COLO668 (cell line): ENCODE measurements at regions not wholly inside any gene's neighbourhood (a gene's known extent, or its start where the extent isn't known, plus 50 kb on each side); places are given as distances from the start of the nearest gene placed in this dataset.

Experiments used
- DNase-seq: peaks from one replicate; lab custom pipeline; 2025; ENCODE audit not compliant: unreplicated experiment; lab: John Stamatoyannopoulos, UW

DNA sequence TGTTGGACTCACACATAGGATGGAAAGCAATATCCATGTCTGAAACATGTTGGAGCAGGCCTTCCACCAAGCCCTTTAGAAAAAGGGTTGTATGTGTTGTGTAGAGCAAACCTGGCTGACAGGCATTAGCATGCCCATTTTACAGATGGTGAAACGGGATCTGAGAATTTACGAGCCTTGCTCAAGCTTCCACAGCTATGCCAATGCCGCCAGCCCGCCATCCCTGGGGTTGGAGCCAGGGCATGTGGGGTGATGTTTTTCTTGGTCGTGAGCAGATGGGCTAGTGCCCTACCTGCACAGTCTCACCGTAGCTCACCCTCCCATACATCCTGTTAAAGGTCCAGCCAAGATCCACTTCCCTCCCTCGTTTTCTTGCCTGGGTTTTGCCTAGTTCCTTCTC, 97.5 kb upstream of the TLE3 start:
- no peak for DNase-seq

DNA sequence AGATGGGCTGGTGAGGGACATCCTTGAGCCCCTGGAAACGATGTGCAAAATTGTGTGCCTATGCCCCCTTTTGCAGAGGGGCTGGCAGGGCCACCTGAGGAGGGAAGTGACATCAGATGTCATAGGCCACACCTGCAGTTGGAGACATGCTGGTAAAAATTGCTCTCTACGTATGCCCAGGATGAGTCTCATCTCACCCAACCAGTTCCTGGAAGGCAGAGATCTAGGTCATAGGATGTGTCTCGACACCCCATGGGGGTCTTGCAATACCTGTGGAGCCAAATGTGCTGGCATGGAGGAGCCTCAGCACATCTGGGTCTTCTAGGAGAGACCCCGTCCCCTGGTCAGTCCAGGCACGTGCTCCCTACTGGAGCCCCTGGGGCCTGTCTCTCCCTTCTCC, 96.5 kb upstream of the TLE3 start:
- no peak for DNase-seq

DNA sequence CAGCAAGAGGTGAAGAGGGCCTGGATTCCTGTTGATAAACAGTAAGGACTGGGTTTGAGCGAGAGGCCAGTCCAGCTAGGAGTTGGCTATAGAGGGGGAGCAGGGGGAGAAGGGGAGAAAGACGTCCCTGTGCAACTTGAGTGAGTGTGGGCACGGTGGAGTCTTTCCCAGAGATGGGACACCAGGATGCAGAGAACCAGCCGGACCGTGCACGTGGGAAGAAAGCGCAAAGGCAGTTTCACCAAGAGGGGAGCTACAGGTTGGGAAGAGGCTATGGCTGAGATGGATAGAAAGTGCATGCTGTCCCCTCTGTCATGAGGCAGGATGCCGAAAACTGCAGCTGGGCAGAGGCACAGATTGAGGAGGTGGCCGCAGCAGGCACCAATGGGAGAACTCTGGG, 96.0 kb upstream of the TLE3 start:
- DNase-seq: no peak

DNA sequence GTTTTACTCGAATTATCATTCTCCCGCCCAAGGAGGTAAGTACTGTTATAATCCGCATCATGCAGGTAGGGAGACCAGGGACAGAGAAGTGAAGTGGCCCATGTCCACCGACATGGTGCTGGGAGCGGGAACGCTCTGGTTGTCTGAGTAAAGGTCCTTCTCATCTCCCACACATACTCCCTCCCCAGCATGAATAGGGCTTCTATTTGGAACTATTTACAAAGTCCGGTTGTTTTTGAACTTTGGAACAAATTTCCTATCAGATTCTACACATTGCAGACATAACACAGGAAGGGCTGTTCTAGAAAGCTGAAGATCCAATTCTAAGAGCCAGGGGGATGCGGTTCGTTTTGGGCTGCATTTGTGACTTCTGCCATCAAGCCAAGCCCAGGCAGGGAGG, 94.8 kb upstream of the TLE3 start:
- no peak for DNase-seq

DNA sequence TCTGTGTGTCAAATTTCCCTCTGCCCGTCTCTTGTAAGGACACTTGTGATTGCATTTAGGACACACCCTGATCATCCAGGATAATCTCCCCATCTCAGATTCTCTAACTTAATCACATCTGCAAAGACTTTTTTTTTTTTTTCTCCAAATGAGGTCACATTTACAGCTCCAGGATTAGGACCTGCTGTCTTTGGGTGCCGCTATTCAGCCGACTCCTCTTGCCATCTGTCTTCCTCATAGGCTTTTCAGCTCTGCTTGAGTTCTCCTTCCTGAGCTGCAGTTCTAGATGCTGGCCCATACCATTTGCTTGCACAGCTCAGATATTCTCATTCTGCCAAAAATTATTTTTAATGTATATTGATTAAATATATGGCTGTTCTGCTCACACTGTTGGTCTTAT, 94.3 kb upstream of the TLE3 start:
- no peak for DNase-seq

DNA sequence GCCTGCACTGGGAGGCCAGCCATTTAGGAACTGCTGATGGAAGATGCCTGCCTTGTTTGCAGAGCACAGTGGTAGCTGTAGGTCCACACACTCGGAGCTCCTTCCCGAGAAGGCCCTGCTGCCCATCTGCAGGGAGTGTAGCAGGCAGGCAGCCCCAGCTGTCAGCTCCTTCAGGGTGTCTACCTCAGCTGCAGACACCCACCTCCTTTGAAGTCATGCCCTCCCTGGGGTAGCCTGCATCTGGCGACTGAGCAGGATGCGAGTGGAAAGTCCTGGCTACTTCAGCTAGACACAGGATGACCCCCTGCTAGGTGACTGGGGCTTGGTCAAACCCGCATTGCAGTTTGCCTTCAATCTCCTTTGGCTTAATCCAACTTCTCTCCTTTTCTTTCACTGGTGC, 93.2 kb upstream of the TLE3 start:
- no peak for DNase-seq

DNA sequence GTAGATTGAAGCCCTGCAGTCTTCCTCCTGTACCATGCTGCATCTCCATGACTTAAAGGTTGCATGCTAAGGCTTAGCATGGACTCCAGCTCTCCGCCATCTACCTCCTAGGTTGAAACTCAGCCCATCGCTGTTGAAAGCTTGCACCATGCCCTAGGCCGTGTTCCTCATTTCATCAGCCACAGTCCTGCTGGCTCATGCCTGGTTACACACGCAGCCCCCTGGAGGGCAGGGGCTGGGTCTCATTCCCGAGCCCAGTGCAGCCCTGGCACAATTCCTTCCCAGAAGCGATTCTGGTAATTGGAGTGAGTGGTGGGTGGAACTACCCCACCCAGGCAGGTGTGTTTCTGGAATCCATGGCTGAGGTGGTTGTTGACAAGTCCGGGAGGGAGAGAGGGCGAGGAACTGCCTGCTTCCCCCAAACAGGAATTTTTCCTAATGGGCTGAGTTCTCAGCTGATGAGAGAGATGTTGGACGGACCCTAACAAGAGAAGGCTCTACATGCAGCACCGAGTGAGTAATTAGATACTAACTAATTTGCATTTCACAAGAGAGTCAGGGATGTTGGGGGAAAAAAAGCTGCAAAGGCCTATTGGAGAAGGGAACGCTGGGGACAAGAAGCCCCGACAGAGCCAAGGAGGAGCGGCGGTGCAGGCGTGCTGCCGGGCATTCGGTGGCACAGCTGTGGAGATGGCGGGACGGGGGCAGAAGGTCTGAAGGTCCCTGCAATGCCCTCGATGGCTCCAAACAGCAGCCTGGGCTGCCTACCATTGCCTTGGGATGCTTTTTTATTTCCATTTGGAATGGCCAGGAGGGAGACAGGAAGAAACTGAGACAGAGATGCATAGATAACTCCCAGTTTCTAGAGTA, 92.3 kb upstream of the TLE3 start:
- DNase-seq: no peak

DNA sequence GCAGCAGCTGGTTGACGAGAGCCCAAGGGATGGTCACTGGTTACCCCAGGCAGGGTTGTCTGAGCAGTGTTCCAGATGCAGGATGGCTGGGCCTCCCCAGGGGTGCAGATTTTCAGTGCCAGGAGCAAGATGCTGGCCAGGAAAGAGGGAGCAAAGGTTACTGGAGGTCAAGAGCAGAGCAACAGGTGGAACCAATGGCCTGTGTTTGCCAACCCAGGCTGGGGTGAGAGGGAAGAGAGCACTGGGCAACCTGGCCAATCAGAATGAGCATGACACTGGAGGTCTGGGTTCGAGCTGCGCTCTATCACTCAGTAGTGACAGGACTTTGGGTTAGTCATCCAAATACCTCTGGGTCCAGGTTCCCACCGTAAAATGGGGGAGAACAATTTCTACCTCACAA, 90.6 kb upstream of the TLE3 start:
- no peak for DNase-seq

DNA sequence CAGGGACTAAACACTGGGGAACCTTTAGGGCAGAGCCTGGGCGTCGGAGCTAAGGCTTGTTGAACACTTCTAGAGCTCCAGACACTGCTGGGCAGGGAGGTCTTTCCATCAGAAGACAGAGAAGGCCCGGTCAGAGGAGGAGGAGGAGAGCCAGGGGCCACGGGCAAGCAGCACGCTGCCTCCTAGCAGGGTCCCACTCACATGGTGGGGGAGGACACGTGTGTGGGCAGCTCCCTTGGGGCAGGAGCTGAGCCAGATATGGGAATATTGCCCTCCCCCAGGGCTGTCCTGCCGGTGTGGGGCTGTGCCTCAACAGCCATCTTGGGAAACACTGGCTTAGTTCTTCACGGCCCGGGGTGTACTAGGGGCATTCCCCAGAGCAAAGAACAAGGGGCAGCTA, 89.6 kb upstream of the TLE3 start:
- no peak for DNase-seq

DNA sequence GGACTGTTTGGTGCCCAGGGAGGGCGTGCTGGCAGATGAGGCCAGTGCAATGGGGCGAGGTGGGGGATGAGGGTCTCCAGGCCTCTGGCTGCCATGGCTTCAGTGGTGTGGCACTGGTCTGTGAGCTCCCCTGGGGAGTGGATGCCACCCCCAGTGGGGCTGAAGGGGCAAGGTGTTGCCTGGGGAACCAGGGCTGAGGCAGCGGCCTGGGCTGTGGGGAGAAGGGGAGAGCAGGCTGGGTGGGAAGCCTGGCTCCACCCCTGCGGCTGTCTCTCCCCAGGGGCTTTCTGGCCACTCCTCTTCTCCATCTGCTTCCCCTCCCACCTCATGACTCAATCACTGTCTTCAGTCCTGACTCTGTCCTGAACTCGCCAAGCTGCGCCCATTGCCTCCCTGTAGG, 88.4 kb upstream of the TLE3 start:
- DNase-seq: no peak

DNA sequence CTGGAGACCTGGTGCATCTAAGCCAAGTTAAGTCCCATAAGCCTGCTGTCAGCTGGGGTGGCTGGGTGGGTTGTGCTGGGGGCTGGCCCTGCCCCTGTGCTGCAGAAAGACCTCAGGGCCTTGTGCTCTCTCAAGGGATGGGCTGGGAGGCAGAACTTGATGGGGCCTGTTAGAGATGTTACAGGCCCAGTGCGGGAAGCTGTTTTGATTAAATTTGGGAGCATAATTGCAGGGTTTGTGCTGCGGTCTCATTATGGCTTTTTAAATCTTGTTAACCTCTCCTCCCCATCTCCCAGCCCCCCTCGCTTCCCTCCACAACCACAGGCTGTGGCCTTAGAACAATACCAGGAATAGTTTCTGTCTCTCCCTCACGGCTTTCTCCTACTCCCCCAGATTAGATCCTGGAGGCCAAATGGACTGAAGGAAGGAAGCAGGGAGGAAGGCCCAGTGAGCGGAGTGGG, 87.6 kb upstream of the TLE3 start:
- DNase-seq: no peak

DNA sequence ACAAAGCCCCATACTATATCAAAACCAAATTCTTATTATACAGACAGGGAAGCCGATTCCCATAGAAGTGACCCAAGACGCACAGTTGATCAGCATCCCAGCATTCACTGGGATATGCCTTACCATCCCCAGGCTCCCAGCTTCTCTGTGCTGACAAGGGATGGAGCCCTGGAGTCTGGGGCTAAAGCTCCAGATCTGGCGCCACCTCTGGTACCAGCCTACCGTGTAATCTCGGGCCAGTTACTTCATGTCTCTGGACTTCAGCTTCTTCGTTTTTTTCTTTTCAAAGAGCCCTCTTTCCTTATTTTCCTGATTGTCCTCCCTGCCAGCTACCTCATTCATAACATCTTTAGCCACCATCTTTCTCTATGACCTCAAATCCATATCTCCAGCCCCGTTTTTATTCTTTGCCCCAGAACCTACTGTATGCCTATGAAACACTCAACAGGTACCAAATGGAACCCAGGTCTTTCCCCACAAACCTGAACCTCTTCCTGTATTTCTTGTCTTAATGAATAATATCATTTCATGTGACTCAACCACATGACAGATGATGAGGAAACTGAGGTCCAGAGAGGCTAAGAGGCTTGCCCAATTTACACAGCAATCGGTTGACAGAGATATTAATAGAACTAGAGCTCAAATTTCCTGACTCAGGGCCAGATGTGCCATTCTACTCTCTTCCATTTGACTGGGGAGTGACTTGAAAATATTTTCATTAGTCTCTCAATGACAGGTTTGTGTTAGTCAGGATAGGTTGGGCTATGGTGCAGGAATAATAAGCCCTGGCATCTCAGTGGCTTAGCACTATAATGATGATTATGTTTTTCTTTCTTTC, 85.4 kb upstream of the TLE3 start:
- no peak for DNase-seq

DNA sequence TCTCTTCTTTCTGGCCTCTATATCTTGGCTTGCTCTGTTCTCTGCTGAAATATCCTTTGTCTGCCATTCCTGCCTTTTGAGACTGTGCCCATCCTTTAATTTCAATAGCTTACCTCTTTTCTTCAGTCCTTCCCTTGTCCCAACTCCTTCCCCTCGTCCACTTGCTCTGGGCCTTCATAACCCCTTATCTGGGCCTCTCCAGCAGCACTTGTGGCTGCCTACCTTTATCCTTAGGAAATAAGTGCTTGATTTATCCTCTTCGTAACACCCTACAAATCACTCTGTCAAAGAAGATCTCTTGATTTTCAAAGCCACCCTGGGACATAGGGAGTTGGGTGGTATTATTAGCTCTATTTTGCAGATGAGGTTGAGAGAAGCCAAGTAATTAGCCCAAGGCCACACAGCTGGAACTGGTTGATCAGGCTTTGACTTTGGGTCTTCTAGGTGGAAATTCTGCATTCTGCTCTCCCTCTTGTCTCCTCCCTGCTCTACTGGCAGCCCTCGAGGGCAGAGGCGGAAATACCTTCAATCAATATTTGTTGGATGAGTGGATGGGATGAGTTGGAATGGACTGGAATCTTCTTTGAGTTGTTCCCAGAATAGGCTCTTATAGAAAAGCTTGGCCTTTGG, 84.0 kb upstream of the TLE3 start:
- DNase-seq: no peak

DNA sequence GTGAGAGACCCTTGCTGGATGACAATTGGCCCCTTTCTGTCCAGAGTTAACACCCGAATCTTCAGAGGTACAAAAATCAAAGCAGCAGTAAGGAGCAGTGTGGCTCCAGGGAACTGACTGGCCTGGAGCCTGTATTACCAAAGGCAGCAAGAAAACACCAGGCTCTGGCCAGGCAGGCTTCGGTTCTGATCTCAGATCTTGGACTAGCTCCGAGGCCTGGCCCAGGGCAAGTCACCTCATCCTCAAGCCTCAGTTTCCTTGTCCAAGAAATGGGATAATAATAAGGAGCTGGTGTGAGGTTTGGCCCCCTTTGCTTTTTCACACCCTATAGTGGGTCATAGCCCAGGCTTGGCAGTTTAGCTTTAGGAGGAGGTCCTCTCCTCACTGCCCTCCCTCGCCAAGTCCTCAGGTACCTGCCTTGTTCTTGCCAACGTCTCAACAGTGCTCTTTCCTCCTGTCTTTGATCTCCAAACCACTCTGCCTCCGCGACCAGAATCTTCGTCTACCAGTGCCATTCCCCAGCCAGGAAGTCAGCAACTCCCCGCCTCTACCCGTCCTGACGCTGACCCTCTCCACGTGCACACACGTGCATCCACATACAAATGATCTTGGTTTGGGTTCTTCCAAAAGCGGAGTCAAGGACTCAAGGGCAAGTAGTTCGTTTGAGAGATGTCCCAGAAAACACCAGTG, 82.6 kb upstream of the TLE3 start:
- no peak for DNase-seq

DNA sequence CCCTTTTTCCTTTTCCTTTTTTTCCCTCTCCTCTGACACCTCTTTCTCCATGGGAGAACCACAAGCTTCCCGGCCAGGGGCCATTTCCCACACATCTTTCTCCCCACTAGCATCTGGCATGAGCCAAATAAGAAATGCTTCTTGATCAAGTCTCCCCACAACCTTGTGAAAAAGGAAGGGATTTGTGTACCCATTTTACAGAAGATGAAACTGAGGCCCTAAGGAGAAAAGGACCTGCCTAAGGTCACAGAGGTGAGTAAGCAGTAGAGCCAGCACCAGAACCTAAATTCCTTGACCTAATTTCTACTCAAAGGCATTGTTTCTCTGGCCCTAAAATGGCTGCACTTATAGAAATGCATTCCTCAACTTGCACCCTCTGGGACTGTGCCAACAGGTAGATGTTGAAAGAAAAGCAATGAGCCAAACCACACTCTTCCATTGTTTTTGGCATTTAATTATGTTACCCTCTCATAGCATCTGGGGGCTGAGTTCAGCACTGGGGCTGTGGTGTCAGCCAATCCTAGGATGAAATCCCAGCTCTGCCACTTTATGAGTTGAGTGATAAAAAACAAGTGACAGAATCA, 81.7 kb upstream of the TLE3 start:
- DNase-seq: no peak

DNA sequence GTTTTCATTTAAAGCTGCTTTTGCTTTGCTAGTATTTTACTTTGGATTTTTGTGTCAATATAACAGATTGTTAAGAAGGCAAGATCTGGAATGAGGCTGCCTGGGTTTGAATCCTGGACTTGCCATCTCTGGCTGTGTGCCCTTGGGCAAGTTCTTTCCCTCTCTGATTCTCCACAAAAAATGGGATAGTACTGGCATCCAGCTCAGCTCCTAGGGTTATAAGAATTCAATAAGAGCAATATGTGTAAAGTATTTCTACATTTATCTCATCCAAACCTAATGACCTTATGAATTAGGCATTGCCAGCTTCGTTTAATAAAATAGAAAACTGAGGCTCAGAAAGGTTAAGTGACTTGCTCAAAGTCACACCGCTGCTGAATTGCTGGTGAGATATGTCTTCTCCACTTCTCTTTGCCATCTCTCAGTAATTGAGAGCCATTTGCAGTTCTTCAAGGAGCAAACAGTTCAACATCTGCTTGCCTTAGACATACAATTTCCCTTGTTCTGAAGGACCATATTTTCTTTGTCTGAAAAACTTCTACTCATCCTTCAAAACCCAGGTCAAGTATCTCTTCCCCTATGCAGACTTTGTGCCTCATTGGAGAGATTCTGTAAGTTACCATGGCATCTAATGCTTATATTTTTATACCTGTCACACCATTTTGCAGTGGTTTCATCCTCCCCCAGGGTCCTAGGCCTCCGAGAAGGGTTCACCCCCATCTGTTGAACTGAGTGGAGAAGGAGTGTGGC, 80.8 kb upstream of the TLE3 start:
- DNase-seq: no peak

DNA sequence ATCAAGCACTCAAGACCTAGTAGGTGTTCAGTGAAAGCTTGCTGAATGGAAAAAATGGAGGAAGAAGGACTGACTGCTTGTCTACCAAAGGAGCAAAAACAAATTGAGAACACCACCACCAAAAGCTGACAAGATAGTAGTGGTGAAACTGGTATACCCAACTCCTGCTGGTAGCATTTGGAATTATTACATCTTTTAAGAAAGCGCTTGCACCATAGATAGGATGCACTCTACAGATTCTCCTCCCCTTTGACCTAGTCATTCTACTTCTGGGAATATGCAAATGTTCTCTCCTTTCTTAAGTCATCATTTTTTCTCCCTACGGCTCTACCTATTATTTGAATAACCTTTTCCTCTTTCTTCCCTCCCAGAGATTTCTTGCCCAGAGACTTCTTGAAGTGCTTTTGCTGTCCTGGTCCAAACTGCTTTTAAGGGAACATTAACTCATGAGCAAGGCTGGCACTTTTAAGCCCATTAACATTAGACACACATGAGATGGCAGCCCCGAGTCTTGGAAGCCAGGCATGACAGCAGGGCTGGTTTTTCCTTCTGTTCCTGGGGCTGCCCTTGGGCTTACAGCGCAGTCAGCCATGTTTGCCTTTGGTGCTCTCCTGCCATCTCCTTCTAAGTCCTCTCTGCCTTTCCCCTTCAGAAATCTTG, 75.0 kb upstream of the TLE3 start:
- no peak for DNase-seq

DNA sequence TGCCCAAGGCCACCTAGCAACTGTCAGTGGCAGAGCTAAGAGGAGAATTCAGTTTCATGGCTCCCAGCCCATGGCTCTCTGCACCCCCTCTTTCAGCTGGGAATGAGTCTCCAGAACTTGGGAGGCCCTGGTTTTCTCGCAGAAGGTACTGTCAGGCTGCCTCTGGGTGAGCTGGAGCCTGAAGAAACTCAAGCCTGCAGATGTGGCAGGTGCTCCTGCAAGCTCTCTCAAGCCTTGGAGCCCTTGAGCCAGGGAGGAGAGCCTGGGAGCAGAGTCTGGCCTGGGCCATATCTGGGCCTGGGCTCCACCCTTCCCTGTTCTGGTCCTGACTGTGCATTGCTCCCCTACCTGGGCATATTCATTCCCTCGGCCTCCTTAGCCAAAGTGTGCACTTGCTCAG, 74.4 kb upstream of the TLE3 start:
- DNase-seq: no peak

DNA sequence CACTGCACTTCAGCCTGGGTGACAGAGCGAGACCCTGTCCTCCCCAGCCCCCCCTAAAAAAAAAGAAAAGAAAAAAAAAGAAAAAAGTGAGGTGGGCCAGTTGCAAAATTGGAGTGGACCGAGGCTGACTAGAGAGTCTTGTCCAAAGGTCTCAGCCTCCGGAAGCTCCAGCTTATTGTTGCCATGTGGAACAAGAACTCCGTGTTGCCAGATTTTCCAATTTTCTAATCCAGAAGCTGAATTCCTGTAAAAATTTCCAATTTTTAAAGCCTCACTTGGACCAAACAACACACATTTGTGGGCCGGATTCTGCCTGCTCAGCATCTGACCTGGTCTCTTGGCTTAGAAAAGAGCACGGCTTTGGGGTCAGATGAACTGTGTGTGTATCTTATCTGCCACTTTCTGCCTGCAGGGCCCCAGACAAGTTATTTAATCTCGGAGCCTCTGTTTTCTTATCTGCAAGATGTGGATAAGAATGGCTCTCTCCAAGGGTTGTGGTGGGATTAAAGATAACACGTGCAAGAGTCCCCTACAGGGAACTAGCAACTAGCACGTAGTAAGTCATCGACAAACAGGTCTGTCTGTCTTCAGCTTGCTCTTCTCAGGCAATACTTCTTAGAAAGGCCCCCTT, 73.7 kb upstream of the TLE3 start:
- DNase-seq: no peak
